ENCODE measurements at regions not wholly inside any gene's neighbourhood (a gene's known extent, or its start where the extent isn't known, plus 50 kb on each side); places are given as distances from the start of the nearest gene placed in this dataset.

DNA sequence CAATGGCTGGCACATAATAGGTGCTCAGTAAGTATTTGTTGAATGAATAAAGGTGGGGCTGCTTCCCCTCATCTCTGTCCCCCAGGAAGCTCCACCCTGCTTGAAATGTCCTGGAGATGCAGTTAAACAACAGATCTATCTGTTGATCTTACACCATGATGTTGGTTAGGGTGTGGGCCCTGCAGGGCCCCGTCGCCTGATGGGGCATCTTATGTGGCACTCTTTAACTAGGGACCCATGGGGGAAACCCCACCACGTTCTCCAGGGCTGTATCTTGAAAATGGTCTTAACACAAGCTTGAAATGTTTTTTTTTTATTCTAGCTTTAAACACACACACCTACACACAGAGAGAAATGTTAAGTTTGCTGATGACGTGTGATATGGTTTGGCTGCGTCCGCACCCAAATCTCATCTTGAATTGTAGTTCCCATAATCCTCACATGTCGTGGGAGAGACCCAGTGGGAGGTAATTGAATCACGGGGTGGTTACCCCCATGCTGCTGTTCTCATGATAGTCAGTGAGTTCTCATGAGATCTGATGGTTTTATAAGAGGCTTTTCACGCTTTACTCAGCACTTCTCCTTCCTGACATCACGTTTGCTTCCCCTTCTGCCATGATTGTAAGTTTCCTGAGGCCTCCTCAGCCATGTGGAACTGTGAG is 741.7 kb downstream of the VRK1 start:
- TF ChIP-seq, protein P1, sequence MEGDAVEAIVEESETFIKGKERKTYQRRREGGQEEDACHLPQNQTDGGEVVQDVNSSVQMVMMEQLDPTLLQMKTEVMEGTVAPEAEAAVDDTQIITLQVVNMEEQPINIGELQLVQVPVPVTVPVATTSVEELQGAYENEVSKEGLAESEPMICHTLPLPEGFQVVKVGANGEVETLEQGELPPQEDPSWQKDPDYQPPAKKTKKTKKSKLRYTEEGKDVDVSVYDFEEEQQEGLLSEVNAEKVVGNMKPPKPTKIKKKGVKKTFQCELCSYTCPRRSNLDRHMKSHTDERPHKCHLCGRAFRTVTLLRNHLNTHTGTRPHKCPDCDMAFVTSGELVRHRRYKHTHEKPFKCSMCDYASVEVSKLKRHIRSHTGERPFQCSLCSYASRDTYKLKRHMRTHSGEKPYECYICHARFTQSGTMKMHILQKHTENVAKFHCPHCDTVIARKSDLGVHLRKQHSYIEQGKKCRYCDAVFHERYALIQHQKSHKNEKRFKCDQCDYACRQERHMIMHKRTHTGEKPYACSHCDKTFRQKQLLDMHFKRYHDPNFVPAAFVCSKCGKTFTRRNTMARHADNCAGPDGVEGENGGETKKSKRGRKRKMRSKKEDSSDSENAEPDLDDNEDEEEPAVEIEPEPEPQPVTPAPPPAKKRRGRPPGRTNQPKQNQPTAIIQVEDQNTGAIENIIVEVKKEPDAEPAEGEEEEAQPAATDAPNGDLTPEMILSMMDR (conservative IDR thresholded peaks at IDR 0.05; ENCODE audit: control insufficient read depth, insufficient read depth, low read depth, low read length): no peak

DNA sequence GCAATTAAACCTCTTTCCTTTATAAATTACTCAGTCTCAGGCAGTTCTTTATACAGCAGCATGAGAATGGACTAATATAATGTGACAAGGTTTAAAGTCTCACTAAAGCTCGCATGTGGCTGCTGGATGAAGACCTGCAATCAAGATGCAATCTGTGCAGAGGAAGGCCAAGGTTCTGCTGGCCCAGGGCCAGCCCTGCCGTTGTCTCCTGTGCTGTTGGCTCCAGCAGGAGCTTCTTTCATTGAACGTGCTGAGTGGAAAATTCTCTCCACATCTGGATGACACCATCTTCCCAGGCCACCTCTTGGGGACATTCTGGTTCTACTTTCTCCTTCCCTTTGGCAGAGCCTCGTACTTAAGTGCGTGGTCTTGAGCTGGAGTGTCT is 742.2 kb downstream of the VRK1 start:
- no peak for DNase-seq (ENCODE audit: low read depth)
- TF ChIP-seq, protein P1 (conservative IDR thresholded peaks at IDR 0.05; ENCODE audit: control insufficient read depth, insufficient read depth, low read depth, low read length): no peak

More for the DNA sequence above, 741.7 kb downstream of the VRK1 start:
- H3K4me3 ChIP-seq (ENCODE audit: control insufficient read depth, low read depth, low read length): no peak overlapping the region
- no peak for DNase-seq (ENCODE audit: low read depth)

DNA sequence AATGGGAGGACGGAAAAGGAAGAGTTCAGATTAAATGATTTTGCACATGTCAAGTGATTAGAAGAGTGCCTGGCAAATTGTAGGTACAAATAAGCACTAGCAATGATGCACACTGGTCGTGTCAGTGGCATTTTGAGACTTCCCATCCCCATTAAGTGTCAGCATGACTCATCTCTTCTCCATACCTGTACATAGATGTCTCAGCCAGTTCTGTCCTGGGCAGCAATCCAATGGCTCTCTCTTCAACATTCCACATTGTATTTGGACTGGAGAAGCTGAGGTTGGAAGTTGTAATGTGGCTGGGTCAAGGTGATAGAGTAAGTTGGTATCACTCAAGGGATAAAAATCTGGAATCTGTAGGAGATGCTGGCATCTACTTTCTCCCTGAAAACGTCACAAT is 742.7 kb downstream of the VRK1 start:
- H3K4me3 ChIP-seq (ENCODE audit: control insufficient read depth, low read depth, low read length): no peak overlapping the region
- TF ChIP-seq, protein P1 (conservative IDR thresholded peaks at IDR 0.05; ENCODE audit: control insufficient read depth, insufficient read depth, low read depth, low read length): no peak
- DNase-seq (ENCODE audit: low read depth): no peak

More for the DNA sequence above, 742.2 kb downstream of the VRK1 start:
- H3K4me3 ChIP-seq (ENCODE audit: control insufficient read depth, low read depth, low read length): no peak overlapping the region

DNA sequence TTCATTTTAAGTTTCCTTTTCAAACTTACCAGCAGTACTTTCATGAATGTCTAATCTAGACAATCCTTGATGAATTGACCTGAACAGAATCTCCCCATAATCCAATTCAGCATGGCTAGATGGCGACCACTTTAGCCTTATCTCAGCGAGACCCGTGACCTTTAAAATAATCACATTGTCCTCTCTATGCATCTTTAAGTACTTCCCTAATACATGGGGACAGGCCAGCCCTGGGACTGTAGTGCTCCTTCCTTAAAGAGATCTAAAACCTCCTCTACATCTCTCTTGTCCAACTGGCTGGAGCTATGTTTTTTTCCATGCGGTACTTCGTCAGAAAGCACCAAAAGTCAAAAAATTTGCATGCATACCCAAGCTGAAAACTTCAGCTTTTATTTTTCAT is 746.0 kb downstream of the VRK1 start:
- TF ChIP-seq, protein P1 (conservative IDR thresholded peaks at IDR 0.05; ENCODE audit: control insufficient read depth, insufficient read depth, low read depth, low read length): no peak
- H3K4me3 ChIP-seq (ENCODE audit: control insufficient read depth, low read depth, low read length): no peak overlapping the region
- no peak for DNase-seq (ENCODE audit: low read depth)

DNA sequence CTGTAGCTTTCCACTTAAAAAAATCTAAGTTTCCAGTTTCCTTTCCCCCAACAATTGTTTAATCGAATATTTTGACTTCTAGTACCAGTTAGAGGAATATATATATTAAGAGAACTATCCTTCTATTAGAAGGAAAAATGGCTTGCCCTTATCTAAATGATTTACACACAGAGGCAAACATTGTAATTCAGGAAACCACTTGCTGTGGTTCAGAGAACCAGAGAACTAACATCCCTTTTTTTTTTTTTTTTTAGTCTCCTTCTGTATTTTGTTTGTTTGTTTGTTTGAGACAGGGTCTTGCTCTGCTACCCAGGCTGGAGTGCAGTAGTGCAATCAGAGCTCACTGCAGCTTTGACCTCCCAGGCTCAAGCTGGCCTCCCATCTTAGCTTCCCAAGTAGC is 746.6 kb downstream of the VRK1 start:
- no peak for DNase-seq (ENCODE audit: low read depth)
- TF ChIP-seq, protein P1 (conservative IDR thresholded peaks at IDR 0.05; ENCODE audit: control insufficient read depth, insufficient read depth, low read depth, low read length): no peak
- H3K4me3 ChIP-seq (ENCODE audit: control insufficient read depth, low read depth, low read length): no peak overlapping the region

DNA sequence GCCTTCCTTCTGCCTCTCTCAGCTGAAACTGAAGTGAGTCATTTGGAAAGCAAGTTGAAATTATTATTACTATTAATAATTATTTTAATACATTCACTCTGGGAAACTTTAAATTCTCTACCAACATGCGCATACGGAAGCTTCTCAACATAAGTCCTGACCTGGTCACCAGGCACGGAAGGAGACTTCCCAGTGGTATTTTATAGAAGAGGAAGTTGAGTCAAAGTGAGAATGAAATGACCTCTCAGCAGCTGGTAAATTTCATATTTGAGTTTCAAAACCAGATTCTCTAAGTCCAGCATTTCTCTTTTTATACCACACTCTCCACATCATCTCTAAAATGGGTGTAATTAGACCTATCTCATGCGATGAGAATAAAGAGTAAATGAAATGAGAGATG is 747.4 kb downstream of the VRK1 start:
- DNase-seq (ENCODE audit: low read depth): no peak
- H3K4me3 ChIP-seq (ENCODE audit: control insufficient read depth, low read depth, low read length): no peak overlapping the region
- TF ChIP-seq, protein P1 (conservative IDR thresholded peaks at IDR 0.05; ENCODE audit: control insufficient read depth, insufficient read depth, low read depth, low read length): no peak

All from fibroblast of mammary gland (primary cell).